ENCODE measurements at regions not wholly inside any gene's neighbourhood (a gene's known extent, or its start where the extent isn't known, plus 50 kb on each side); places are given as distances from the start of the nearest gene placed in this dataset.

- no peaks in the 10 kb centered on the region for H3K4me1 ChIP-seq (ENCODE audit: insufficient read depth, low read length)
- no peak overlapping the region for H3K27ac ChIP-seq (ENCODE audit: low read depth, low read length)
- no peak overlapping the region for H3K4me3 ChIP-seq (ENCODE audit: insufficient read depth, low read depth, low read length)
- no peaks in the 10 kb centered on the region for H3K79me2 ChIP-seq (ENCODE audit: insufficient read depth, low read length)
- H4K20me1 ChIP-seq (ENCODE audit: insufficient read depth, low read length): no peaks in the 10 kb centered on the region
- peaks cover 4% of the 10 kb centered on the region for H3K27me3 Mint-ChIP-seq (ENCODE audit: low read depth, unreplicated experiment)
- H3K4me3 Mint-ChIP-seq (ENCODE audit: unreplicated experiment): no peak overlapping the region
- peak; percentile 86 for TF ChIP-seq CTCF (IDR thresholded peaks at IDR 0.05; ENCODE audit: insufficient read depth, low read depth, low read length)
- TF ChIP-seq EZH2 (IDR thresholded peaks at IDR 0.05; ENCODE audit: insufficient read depth, low read length): no peak
- H3K9me3 ChIP-seq (ENCODE audit: insufficient read depth, low read depth, low read length): no peaks in the 10 kb centered on the region
- DNase-seq (ENCODE audit: low read depth): peak; percentile 4
- FAIRE-seq: no peak
- H3K9me3 Mint-ChIP-seq (ENCODE audit: unreplicated experiment): no peaks in the 10 kb centered on the region
- no peaks in the 10 kb centered on the region for H3K36me3 Mint-ChIP-seq (ENCODE audit: low read depth, unreplicated experiment)
- H3K9ac ChIP-seq (ENCODE audit: low read length): no peak overlapping the region
- no peak overlapping the region for H3K4me2 ChIP-seq (ENCODE audit: low read length)
- H3K4me1 Mint-ChIP-seq (ENCODE audit: low read depth, unreplicated experiment): no peaks in the 10 kb centered on the region
- H3K27me3 ChIP-seq (ENCODE audit: insufficient read depth, low read length): no peaks in the 10 kb centered on the region
- no peak overlapping the region for H3K27ac Mint-ChIP-seq (ENCODE audit: unreplicated experiment)
- no peak overlapping the region for H2AFZ ChIP-seq (ENCODE audit: low read depth, low read length)
- no peaks in the 10 kb centered on the region for H3K36me3 ChIP-seq (ENCODE audit: insufficient read depth, low read length)
Measured at GRCh38 chr14:38721822-38722431, 381.1 kb downstream of the SEC23A start.

- H3K27ac ChIP-seq (ENCODE audit: low read depth, low read length): no peak overlapping the region
- no peaks in the 10 kb centered on the region for H3K36me3 ChIP-seq (ENCODE audit: insufficient read depth, low read length)
- no peaks in the 10 kb centered on the region for H3K27me3 ChIP-seq (ENCODE audit: insufficient read depth, low read length)
- no peak overlapping the region for H3K9ac ChIP-seq (ENCODE audit: low read length)
- no peak overlapping the region for H3K4me3 ChIP-seq (ENCODE audit: insufficient read depth, low read depth, low read length)
- no peaks in the 10 kb centered on the region for H3K9me3 ChIP-seq (ENCODE audit: insufficient read depth, low read depth, low read length)
- no peak overlapping the region for H3K4me2 ChIP-seq (ENCODE audit: low read length)
- DNase-seq (ENCODE audit: low read depth) (no peak), FAIRE-seq (no peak)
- no peak overlapping the region for H2AFZ ChIP-seq (ENCODE audit: low read depth, low read length)
- Mint-ChIP-seq H3K4me3 (ENCODE audit: unreplicated experiment) (no peak overlapping the region), H3K27me3 (ENCODE audit: low read depth, unreplicated experiment) (peaks cover 4% of the 10 kb centered on the region), H3K4me1 (ENCODE audit: low read depth, unreplicated experiment) (no peaks in the 10 kb centered on the region), H3K36me3 (ENCODE audit: low read depth, unreplicated experiment) (no peaks in the 10 kb centered on the region), H3K9me3 (ENCODE audit: unreplicated experiment) (no peaks in the 10 kb centered on the region), H3K27ac (ENCODE audit: unreplicated experiment) (no peak overlapping the region)
- no peaks in the 10 kb centered on the region for H3K4me1 ChIP-seq (ENCODE audit: insufficient read depth, low read length)
- H4K20me1 ChIP-seq (ENCODE audit: insufficient read depth, low read length): no peaks in the 10 kb centered on the region
- TF ChIP-seq CTCF (IDR thresholded peaks at IDR 0.05; ENCODE audit: insufficient read depth, low read depth, low read length): no peak
- no peak for TF ChIP-seq EZH2 (IDR thresholded peaks at IDR 0.05; ENCODE audit: insufficient read depth, low read length)
- no peaks in the 10 kb centered on the region for H3K79me2 ChIP-seq (ENCODE audit: insufficient read depth, low read length)
Measured at GRCh38 chr14:38718519-38718918, 384.5 kb downstream of the SEC23A start.

DNA sequence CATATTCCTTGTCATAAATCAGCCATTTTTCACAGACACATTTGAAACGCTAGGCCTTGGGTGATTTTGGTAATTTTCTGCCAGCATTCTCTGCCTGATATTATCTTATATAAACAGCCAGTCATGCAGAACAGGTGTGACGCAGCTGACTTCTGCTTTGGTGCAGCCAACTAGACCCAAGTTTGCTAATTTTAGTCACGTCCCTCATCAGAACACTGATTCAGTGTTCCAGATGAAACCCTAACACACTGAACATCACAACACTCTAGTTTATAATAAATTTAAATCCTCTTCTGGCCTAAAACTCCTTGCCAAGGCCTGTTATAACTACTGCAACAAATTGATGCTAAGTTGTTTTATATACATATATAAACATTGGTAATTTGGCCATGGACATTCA, 386.1 kb downstream of the SEC23A start:
- H3K4me3 ChIP-seq (ENCODE audit: insufficient read depth, low read depth, low read length): no peak overlapping the region
- no peak for FAIRE-seq
- no peaks in the 10 kb centered on the region for H3K9me3 ChIP-seq (ENCODE audit: insufficient read depth, low read depth, low read length)
- no peak overlapping the region for H3K4me3 Mint-ChIP-seq (ENCODE audit: unreplicated experiment)
- no peaks in the 10 kb centered on the region for H3K9me3 Mint-ChIP-seq (ENCODE audit: unreplicated experiment)
- H3K4me1 Mint-ChIP-seq (ENCODE audit: low read depth, unreplicated experiment): no peaks in the 10 kb centered on the region
- H3K4me2 ChIP-seq (ENCODE audit: low read length): no peak overlapping the region
- H4K20me1 ChIP-seq (ENCODE audit: insufficient read depth, low read length): no peaks in the 10 kb centered on the region
- DNase-seq (ENCODE audit: low read depth): peak; percentile 4
- no peak overlapping the region for H2AFZ ChIP-seq (ENCODE audit: low read depth, low read length)
- TF ChIP-seq CTCF (IDR thresholded peaks at IDR 0.05; ENCODE audit: insufficient read depth, low read depth, low read length): no peak
- TF ChIP-seq EZH2 (IDR thresholded peaks at IDR 0.05; ENCODE audit: insufficient read depth, low read length): no peak
- H3K4me1 ChIP-seq (ENCODE audit: insufficient read depth, low read length): no peaks in the 10 kb centered on the region
- H3K36me3 ChIP-seq (ENCODE audit: insufficient read depth, low read length): no peaks in the 10 kb centered on the region
- H3K27me3 ChIP-seq (ENCODE audit: insufficient read depth, low read length): no peaks in the 10 kb centered on the region
- H3K79me2 ChIP-seq (ENCODE audit: insufficient read depth, low read length): no peaks in the 10 kb centered on the region
- H3K27me3 Mint-ChIP-seq (ENCODE audit: low read depth, unreplicated experiment): peaks cover 4% of the 10 kb centered on the region
- no peak overlapping the region for H3K9ac ChIP-seq (ENCODE audit: low read length)
- H3K36me3 Mint-ChIP-seq (ENCODE audit: low read depth, unreplicated experiment): no peaks in the 10 kb centered on the region
- no peak overlapping the region for H3K27ac Mint-ChIP-seq (ENCODE audit: unreplicated experiment)
- no peak overlapping the region for H3K27ac ChIP-seq (ENCODE audit: low read depth, low read length)
